Astrocyte (in vitro differentiated cells and primary cell): ENCODE measurements at regions not wholly inside any gene's neighbourhood (a gene's known extent, or its start where the extent isn't known, plus 50 kb on each side); places are given as distances from the start of the nearest gene placed in this dataset.
"Not testable (repeated sequence)": the region's sequence is repeated elsewhere in the genome, so short reads cannot be mapped to it uniquely, and the experiment has no call there.

Experiments
- DNase-seq: peaks from one replicate; pipeline ENCODE4 v3.0.0-alpha.2; 2010; ENCODE audit warnings: low read depth
- FAIRE-seq: peaks from 2 replicates; lab custom pipeline; 2011; peaks lifted over from hg19 to GRCh38; lab: Jason Lieb, UNC
- H2AFZ ChIP-seq: 2 replicates; pipeline ENCODE4 v1.6.0; 2012; ENCODE audit warnings: low read depth, low read length, inconsistent platforms
- H3K27ac ChIP-seq: 2 replicates; pipeline ENCODE4 v1.5.1; 2011; ENCODE audit warnings: low read depth, low read length, inconsistent platforms
- H3K27me3 ChIP-seq: 2 replicates; pipeline ENCODE4 v1.6.0; 2011; ENCODE audit warnings: low read length, inconsistent platforms; ENCODE audit not compliant: insufficient read depth
- H3K36me3 ChIP-seq: 2 replicates; pipeline ENCODE4 v1.5.1; 2011; ENCODE audit warnings: low read length, inconsistent platforms; ENCODE audit not compliant: insufficient read depth
- H3K4me1 ChIP-seq: 2 replicates; pipeline ENCODE4 v1.5.1; 2011; ENCODE audit warnings: low read length, inconsistent platforms; ENCODE audit not compliant: insufficient read depth
- H3K4me2 ChIP-seq: 2 replicates; pipeline ENCODE4 v1.6.0; 2012; ENCODE audit warnings: low read length, inconsistent platforms
- H3K4me3 ChIP-seq: 2 replicates; pipeline ENCODE4 v1.5.1; 2011; ENCODE audit warnings: low read depth, mild to moderate bottlenecking, low read length, inconsistent platforms; ENCODE audit not compliant: insufficient read depth
- H3K79me2 ChIP-seq: 2 replicates; pipeline ENCODE4 v1.6.0; 2012; ENCODE audit warnings: mild to moderate bottlenecking, low read length, inconsistent platforms; ENCODE audit not compliant: insufficient read depth
- H3K9ac ChIP-seq: 2 replicates; pipeline ENCODE4 v1.6.0; 2012; ENCODE audit warnings: mild to moderate bottlenecking, low read length, inconsistent platforms
- H3K9me3 ChIP-seq: 2 replicates; pipeline ENCODE4 v1.5.1; 2012; ENCODE audit warnings: low read depth, mild to moderate bottlenecking, low read length, inconsistent platforms; ENCODE audit not compliant: insufficient read depth
- H4K20me1 ChIP-seq: 2 replicates; pipeline ENCODE4 v1.6.0; 2012; ENCODE audit warnings: low read length, inconsistent platforms; ENCODE audit not compliant: insufficient read depth
- H3K27ac Mint-ChIP-seq: one replicate; pipeline ENCODE4 v1.8.0; 2021; ENCODE audit warnings: mild to moderate bottlenecking, mixed read lengths; ENCODE audit not compliant: unreplicated experiment
- H3K27me3 Mint-ChIP-seq: one replicate; pipeline ENCODE4 v1.8.0; 2021; ENCODE audit warnings: low read depth, mixed read lengths; ENCODE audit not compliant: unreplicated experiment
- H3K36me3 Mint-ChIP-seq: one replicate; pipeline ENCODE4 v1.8.0; 2021; ENCODE audit warnings: low read depth, mixed read lengths; ENCODE audit not compliant: unreplicated experiment
- H3K4me1 Mint-ChIP-seq: one replicate; pipeline ENCODE4 v1.8.0; 2021; ENCODE audit warnings: low read depth, mixed read lengths; ENCODE audit not compliant: unreplicated experiment
- H3K4me3 Mint-ChIP-seq: one replicate; pipeline ENCODE4 v1.8.0; 2021; ENCODE audit warnings: mild to moderate bottlenecking, moderate library complexity, mixed read lengths; ENCODE audit not compliant: unreplicated experiment
- H3K9me3 Mint-ChIP-seq: one replicate; pipeline ENCODE4 v1.8.0; 2021; ENCODE audit warnings: mild to moderate bottlenecking, mixed read lengths; ENCODE audit not compliant: unreplicated experiment

- FAIRE-seq, H4K20me1 ChIP-seq, H3K27me3 ChIP-seq, H3K27me3 Mint-ChIP-seq, DNase-seq, H3K27ac ChIP-seq, H3K27ac Mint-ChIP-seq, H3K79me2 ChIP-seq, H2AFZ ChIP-seq, H3K4me3 ChIP-seq, H3K4me2 ChIP-seq, H3K36me3 ChIP-seq, H3K4me3 Mint-ChIP-seq, H3K9me3 Mint-ChIP-seq, H3K4me1 Mint-ChIP-seq, H3K36me3 Mint-ChIP-seq, H3K9ac ChIP-seq, H3K4me1 ChIP-seq: not testable (repeated sequence)
- H3K9me3 ChIP-seq = peaks cover 15% of the 10 kb centered on the region
Measured at GRCh38 chr15:22268654-22269053, 188.3 kb downstream of the OR4M2 start.

- not testable (repeated sequence) for H3K36me3 Mint-ChIP-seq, H3K4me1 ChIP-seq, H3K9me3 Mint-ChIP-seq, H3K9ac ChIP-seq, FAIRE-seq, H3K4me3 ChIP-seq, DNase-seq, H2AFZ ChIP-seq, H4K20me1 ChIP-seq, H3K27ac Mint-ChIP-seq, H3K27ac ChIP-seq, H3K4me2 ChIP-seq, H3K79me2 ChIP-seq, H3K27me3 ChIP-seq, H3K27me3 Mint-ChIP-seq, H3K36me3 ChIP-seq, H3K4me3 Mint-ChIP-seq, H3K9me3 ChIP-seq, H3K4me1 Mint-ChIP-seq
Measured at GRCh38 chr15:22272286-22273160, 186.2 kb upstream of the GOLGA6L22 start.

- H3K27me3 Mint-ChIP-seq, H3K9me3 ChIP-seq, H3K36me3 ChIP-seq, H3K27ac Mint-ChIP-seq, H3K27ac ChIP-seq, H3K4me1 Mint-ChIP-seq, H3K4me3 ChIP-seq, H3K9me3 Mint-ChIP-seq, DNase-seq, FAIRE-seq, H3K4me3 Mint-ChIP-seq, H3K36me3 Mint-ChIP-seq, H3K27me3 ChIP-seq, H4K20me1 ChIP-seq, H2AFZ ChIP-seq, H3K79me2 ChIP-seq, H3K4me1 ChIP-seq, H3K9ac ChIP-seq, H3K4me2 ChIP-seq: not testable (repeated sequence)
Measured at GRCh38 chr15:22273185-22273584, 185.5 kb upstream of the GOLGA6L22 start.

DNA sequence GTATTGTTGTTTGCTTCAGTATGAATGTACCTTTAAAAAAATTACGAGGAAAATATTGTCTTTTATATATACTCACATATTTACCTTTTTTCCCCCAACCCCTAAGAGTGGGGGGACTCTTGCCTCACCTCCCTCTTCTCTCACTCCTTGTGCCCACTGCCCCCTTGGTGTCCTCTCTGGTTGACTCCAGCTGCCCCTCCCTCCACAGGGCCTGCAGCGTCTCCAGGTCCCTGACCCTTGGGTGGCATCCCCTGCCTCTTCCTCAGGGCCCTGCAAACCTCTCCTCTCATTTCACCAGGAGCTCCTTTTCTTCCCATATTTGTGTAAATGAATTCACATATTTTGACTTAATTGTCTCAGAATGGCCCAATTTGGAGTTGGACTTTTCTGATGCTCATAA lies 184.3 kb upstream of the GOLGA6L22 start:
- H2AFZ ChIP-seq, H3K4me2 ChIP-seq, H3K4me1 ChIP-seq, DNase-seq, H3K4me3 Mint-ChIP-seq, H3K27me3 Mint-ChIP-seq, H4K20me1 ChIP-seq, H3K27ac Mint-ChIP-seq, H3K79me2 ChIP-seq, H3K9ac ChIP-seq, H3K27me3 ChIP-seq, H3K4me3 ChIP-seq, FAIRE-seq, H3K36me3 Mint-ChIP-seq, H3K9me3 ChIP-seq, H3K4me1 Mint-ChIP-seq, H3K9me3 Mint-ChIP-seq, H3K36me3 ChIP-seq, H3K27ac ChIP-seq: not testable (repeated sequence)

DNA sequence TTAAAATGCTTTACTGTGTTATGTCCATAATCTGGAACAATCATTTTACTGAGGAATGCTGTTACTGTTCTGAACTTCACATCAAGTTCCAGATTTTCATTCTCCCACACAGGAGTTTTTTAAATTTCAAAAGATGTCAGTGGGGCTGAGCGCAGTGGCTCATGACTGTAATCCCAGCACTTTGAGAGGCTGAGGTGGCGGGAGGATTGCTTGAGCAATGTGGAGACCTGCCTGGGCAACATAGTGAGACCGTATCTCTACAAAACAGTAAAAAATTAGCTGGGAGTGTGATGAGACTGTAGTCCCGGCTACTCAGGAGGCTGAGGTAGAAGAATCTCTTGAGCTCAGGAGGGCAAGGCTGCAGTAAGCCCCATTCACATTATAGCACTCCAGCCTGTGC lies 177.9 kb upstream of the GOLGA6L22 start:
- not testable (repeated sequence) for H3K4me1 ChIP-seq, H3K9ac ChIP-seq, H3K4me1 Mint-ChIP-seq, H4K20me1 ChIP-seq, H3K27ac Mint-ChIP-seq, DNase-seq, H3K36me3 ChIP-seq, H3K36me3 Mint-ChIP-seq, H3K4me3 ChIP-seq, H2AFZ ChIP-seq, H3K4me3 Mint-ChIP-seq, H3K9me3 Mint-ChIP-seq, FAIRE-seq, H3K9me3 ChIP-seq, H3K79me2 ChIP-seq, H3K27me3 ChIP-seq, H3K27me3 Mint-ChIP-seq, H3K4me2 ChIP-seq, H3K27ac ChIP-seq

GRCh38 chr15:22282794-22283533 lies 175.7 kb upstream of the GOLGA6L22 start:
- DNase-seq, FAIRE-seq, H3K27ac Mint-ChIP-seq, H3K4me1 ChIP-seq, H3K36me3 ChIP-seq, H3K9me3 ChIP-seq, H3K4me3 ChIP-seq, H3K9ac ChIP-seq, H3K27me3 Mint-ChIP-seq, H3K27me3 ChIP-seq, H3K4me1 Mint-ChIP-seq, H3K36me3 Mint-ChIP-seq, H2AFZ ChIP-seq, H3K4me3 Mint-ChIP-seq, H3K79me2 ChIP-seq, H3K27ac ChIP-seq, H4K20me1 ChIP-seq, H3K9me3 Mint-ChIP-seq, H3K4me2 ChIP-seq: not testable (repeated sequence)
